Kidney epithelial cell (primary cell): ENCODE measurements at regions not wholly inside any gene's neighbourhood (a gene's known extent, or its start where the extent isn't known, plus 50 kb on each side); places are given as distances from the start of the nearest gene placed in this dataset.

ENCODE experiments used
- DNase-seq: peaks from one replicate; pipeline ENCODE4 v3.0.0-alpha.2; 2010; ENCODE audit warnings: low read depth
- H3K27me3 ChIP-seq: 2 replicates; pipeline ENCODE4 v1.6.0; 2011; ENCODE audit warnings: low read length; ENCODE audit not compliant: control insufficient read depth, insufficient read depth
- H3K36me3 ChIP-seq: 2 replicates; pipeline ENCODE4 v1.5.1; 2011; ENCODE audit warnings: low read length; ENCODE audit not compliant: control insufficient read depth, insufficient read depth
- H3K4me3 ChIP-seq: 2 replicates; pipeline ENCODE4 v1.5.1; 2011; ENCODE audit warnings: low read depth, mild to moderate bottlenecking, control low read depth, low read length
- TF ChIP-seq, protein P1 (sequence below): IDR thresholded peaks from 2 replicates; pipeline ENCODE4 v1.5.1; 2011; ENCODE audit warnings: mild to moderate bottlenecking, moderate library complexity, low read length, control low read depth, inconsistent platforms; ENCODE audit not compliant: insufficient read depth, poor library complexity, severe bottlenecking

DNA sequence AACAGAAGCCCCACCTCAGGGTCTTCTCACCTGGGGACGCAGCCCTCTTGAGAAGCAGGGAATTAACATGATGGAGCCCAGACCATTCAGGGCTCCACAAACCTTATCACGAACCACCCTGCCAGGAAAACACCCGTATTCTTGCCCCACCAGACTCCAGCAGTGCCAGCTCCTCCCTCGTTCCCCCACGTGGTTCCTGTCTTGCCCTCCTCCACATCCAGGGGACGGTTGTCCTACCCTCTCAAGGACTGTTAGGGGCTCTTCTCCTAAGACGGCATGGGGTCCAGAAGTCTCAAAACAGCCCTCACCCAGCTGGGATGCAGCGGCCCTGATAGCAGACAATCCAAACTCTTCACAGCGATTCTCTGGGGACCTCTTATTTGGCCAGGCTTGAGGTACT, 372.2 kb upstream of the HS6ST1 start:
- H3K27me3 ChIP-seq: no peaks in the 10 kb centered on the region
- H3K4me3 ChIP-seq: no peak overlapping the region
- DNase-seq: no peak
- TF ChIP-seq, protein P1, sequence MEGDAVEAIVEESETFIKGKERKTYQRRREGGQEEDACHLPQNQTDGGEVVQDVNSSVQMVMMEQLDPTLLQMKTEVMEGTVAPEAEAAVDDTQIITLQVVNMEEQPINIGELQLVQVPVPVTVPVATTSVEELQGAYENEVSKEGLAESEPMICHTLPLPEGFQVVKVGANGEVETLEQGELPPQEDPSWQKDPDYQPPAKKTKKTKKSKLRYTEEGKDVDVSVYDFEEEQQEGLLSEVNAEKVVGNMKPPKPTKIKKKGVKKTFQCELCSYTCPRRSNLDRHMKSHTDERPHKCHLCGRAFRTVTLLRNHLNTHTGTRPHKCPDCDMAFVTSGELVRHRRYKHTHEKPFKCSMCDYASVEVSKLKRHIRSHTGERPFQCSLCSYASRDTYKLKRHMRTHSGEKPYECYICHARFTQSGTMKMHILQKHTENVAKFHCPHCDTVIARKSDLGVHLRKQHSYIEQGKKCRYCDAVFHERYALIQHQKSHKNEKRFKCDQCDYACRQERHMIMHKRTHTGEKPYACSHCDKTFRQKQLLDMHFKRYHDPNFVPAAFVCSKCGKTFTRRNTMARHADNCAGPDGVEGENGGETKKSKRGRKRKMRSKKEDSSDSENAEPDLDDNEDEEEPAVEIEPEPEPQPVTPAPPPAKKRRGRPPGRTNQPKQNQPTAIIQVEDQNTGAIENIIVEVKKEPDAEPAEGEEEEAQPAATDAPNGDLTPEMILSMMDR: no peak
- no peaks in the 10 kb centered on the region for H3K36me3 ChIP-seq

DNA sequence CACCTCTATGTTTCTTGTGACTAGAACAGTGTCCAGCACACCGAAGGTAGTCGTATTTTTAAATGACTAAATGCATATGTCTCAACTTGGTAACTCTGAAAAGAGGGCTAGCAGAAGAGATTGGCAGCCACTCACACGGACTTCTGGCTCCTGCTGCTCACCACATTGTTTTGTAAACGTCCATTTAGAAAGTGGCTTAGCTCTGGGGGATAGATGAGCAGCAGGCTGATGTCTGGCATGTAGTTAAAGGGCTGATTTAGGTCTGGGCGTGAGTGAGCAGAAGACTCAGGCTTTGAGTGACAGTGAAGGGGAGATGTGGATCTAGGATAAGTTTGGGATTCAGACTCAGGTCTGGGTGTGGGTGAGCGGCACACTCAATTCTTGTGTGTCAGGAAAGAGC, 372.9 kb upstream of the HS6ST1 start:
- no peak for DNase-seq
- Histone ChIP-seq H3K36me3 (no peaks in the 10 kb centered on the region), H3K27me3 (no peaks in the 10 kb centered on the region), H3K4me3 (no peak overlapping the region)
- TF ChIP-seq, protein P1: no peak

DNA sequence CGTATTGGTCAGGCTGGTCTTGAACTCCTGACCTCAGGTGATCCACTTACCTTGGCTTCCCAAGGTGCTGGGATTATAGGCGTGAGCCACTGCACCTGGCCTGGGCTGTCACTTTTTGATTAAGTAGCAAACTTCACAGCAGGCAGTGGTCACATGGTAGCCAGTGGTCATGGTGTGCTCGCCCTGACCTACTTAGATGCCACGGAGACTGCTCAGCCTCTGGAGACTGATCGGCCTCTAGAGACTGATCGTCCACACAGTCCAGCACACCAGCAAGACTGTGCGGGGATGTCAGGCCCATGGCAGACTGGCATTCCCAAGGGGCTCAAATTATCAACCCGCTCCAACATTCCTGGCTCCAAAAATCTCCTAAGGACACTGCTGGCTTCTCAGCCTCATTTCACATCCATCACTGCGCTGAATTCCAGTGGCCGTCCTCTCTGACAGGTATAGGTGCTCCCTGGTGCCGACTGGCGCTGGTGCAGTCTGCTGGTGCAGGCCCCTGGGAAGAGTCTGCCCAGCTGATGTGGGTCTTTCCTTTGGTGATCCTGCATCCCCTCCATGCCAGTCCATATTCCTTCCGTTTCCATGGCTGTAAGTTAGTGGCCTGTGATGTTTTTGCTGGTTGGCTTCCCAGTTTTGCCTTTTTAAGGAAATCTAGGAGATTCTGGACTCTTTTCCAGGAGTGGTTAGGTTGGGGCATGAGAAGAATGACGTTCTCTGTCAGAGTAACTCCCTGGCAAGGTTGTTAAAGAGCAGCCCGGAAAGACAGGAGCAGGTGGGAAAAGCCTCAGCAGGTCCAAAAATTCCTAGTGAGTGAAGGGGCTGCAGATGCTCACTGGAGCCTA, 374.5 kb upstream of the HS6ST1 start:
- Histone ChIP-seq H3K27me3 (no peaks in the 10 kb centered on the region), H3K4me3 (no peak overlapping the region), H3K36me3 (no peaks in the 10 kb centered on the region)
- TF ChIP-seq, protein P1: no peak
- DNase-seq: no peak

DNA sequence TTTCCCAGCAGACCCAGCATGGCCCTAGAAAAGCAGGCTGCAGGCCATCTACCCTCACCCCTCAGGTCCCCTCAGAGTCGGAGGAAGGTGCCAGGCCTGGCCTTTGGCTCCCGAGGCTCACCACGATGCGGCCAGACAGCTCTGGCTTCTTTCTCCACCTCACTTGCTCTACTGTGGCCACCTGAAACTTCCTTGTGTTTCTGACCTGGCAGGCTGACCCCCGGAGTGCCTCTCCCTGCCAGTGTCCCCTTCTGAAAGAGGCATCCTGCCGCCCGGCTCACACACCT, 375.0 kb upstream of the HS6ST1 start:
- H3K36me3 ChIP-seq: no peaks in the 10 kb centered on the region
- H3K27me3 ChIP-seq: no peaks in the 10 kb centered on the region
- DNase-seq: no peak
- TF ChIP-seq, protein P1: no peak
- no peak overlapping the region for H3K4me3 ChIP-seq

DNA sequence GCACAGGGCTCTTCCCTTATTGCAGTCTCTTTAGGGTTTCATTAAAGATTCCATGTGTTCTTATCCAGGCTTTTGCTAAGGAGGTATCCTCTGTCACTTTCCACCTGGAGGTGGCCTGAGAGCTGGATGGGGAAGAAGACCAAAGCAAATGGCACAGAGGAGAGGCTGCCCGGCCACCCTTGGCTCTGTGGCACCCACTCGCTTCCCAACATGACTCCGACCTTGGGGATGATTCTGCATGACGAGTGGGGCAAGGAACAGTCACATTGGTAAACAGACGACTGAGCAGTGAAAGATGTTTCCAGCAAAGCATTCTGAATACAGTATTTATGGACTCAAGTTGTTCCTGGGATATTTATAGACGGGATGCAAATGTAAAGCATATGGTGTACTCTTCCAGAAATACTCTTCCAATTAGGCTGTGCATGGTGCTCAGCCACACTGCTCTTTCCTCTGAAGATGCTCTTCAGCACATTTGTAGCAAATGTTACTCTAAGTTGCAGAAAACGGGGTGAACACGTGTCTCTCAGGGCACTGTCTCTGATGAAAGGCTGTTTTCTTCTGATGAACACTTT, 377.1 kb upstream of the HS6ST1 start:
- Histone ChIP-seq H3K36me3 (no peaks in the 10 kb centered on the region), H3K4me3 (no peak overlapping the region), H3K27me3 (no peaks in the 10 kb centered on the region)
- no peak for DNase-seq
- TF ChIP-seq, protein P1: no peak

DNA sequence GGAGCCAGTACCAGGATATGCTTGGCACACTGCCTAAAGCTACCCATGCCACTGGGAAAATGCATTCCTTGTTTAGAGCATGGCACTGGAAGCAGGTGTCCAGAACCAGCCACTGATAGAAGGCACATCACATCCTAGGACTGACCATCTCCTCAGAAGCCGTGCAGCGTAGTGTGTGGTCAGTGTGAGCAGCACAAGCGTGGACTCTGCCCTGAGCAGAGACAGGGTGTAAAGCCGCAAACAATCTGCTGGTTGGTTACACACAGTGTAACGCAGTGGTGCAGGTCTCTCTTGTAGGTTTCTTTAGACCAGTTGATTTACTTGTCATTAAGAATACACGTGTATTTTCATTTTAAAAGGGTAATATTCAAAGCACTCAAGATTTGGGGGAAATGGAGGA, 377.8 kb upstream of the HS6ST1 start:
- Histone ChIP-seq H3K27me3 (no peaks in the 10 kb centered on the region), H3K36me3 (no peaks in the 10 kb centered on the region), H3K4me3 (no peak overlapping the region)
- TF ChIP-seq, protein P1: no peak
- DNase-seq: no peak
